HL-60/S4 (cell line): ENCODE measurements at regions not wholly inside any gene's neighbourhood (a gene's known extent, or its start where the extent isn't known, plus 50 kb on each side); places are given as distances from the start of the nearest gene placed in this dataset.

Experiments
- in situ Hi-C: fragments of 300-500 bp; cut with MboI; formaldehyde crosslinking; loops from 2 replicates; pipeline ENCODE4 v1.14.3; 2022; ENCODE audit warnings: low sequenced_read_pairs

- in situ Hi-C loops = loop anchor here (25.0 kb wide), 1 partner anchor 109 kb away; no protein-coding TSS in a partner anchor
These were observed 468.1 kb upstream of the CHST9 start for GRCh38 chr18:27653247-27653646.

DNA sequence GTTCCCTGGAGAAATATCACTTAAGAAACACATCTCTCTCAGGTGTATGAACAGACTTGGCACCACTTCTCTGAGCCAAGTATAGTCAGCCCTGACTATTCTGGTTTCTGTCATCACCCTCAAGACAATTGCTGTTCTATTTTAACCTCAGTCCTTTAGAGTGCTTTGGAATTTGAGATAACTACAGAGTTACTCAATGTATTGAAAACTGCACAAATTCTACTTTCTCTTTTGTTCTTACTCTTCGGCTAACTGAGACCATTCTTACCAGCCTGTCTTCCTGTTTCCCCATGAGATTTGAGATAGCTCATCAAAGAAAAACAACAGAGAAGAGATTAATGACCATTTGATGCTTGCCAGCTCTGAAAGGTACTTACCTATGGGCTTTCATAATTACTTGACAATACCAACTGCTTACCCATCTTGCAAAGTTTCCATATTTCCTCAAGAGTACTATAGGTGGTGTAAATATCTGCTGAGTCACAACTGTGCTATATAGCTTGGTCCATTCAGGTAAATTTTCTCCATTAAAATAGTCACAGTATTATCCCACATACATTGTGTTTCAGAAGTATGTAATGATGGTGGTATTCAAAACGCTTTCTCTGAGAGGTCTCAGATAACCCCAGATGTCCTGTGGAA, 467.5 kb upstream of the CHST9 start:
- in situ Hi-C loops = loop anchor here (25.0 kb wide), 1 partner anchor 110 kb away; no protein-coding TSS in a partner anchor

GRCh38 chr18:27649621-27650020, 464.5 kb upstream of the CHST9 start:
- in situ Hi-C loops = loop anchor here (25.0 kb wide), 1 partner anchor 113 kb away; no protein-coding TSS in a partner anchor

DNA sequence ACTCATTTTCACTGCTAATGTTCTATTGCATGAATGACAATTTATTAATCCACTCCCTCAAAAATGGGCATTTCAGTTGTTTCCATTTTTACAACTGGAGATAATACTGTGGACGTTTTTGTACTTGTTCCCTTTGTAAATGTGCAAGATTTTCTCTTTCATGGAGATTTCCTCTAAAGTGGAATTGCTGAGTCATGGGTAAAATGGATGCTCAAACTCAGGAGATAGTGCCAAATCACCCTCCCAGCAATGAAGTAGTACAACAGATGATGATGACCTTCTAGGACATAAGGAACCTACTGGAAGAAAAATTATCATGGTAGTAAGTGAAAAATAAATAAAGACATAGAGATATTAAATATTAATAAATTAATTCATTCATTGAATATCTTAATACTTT, 460.8 kb upstream of the CHST9 start:
- in situ Hi-C loops = no loop called here

DNA sequence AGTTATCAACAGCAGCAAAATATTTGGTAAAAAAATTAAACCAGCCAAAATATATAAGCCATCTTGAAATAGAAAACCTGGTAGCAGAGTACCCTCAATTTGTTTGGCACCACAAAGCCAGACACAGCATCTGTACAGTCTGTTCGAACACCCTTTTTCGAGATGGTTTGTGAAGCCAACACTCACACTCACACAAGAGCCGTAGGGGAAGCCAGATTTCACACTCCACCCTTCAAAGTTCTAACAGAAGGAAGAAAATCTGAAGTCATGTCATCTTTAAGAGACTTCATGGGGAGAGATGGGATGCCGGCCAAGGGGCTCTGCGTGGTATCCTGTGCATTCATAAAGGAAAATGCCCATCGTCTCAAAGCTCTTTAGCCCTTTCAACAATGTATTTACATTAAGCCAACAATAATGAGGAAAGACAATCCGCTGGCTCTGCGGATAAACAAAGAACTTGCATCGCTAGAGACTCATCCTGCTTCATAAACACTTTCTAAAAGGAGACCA, 451.5 kb upstream of the CHST9 start:
- in situ Hi-C loops = no loop called here

DNA sequence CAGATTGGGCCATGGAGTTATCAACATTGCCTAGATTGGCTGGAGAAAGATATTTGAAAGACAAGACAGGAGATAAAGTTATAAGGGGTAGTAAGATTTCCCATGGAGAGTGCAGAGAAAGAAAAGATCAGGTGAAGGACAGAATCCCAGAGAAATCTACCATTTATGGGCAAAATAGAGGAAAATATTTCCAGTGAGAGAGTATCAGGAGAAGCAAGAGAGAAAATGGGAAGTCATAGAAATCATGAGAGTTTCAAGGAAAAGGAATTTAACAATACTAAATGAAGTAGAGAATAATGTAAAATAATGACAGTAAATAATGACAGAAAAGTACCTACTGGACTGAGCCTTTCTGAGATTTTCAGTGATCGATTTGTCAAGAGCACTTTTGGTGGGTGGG, 447.6 kb upstream of the CHST9 start:
- in situ Hi-C loops = no loop called here

GRCh38 chr18:27627927-27628326, 442.8 kb upstream of the CHST9 start:
- in situ Hi-C loops = no loop called here

DNA sequence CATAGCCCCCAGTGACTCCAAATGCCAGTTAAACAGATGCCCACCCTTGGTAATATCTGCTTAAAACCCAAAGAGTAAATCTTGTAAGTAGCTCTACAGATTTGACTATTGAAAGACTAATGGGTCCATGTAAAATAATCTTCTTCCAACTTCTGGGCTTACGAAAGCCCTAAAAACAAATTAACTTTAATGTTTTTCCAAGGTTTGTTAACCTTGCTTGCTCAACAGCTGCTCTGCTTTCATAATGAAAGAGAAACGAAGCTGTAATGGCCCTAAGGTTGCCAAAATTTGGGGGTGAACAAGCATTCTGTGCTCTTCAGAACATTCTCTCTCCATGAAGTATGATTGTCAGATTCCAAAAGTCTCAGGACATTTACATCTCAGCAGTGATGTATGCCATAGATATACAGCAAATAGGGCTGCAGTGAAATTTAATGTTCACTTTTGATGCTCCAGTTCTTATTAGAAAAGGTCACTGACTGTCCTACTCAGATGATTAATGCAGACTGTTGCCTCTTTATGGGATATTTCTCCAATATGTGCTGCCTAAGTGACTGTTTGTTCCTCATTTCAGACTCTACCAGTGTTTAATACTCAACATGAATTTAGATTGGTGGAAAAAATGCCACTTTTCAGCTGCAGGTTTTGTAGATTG, 436.3 kb upstream of the CHST9 start:
- in situ Hi-C loops = no loop called here

DNA sequence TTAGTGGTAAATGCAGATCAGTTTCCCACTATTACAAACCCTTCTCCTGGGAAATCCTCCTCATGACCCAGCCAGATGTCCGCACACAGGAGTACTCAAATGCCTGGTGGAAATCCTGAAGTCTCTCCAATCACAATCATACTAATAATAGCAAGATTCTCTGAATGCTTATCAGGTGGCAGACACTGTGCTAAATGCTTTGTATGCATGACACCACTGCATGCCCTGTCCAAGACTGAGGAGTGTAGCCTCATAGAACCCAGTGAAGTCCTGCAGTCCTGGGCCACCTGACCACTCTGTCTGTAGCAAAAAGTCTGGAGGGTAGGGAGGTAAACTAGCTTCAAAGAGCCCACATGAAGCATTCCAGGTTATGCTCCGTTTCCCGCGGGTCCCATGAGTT, 434.8 kb upstream of the CHST9 start:
- in situ Hi-C loops = no loop called here

- in situ Hi-C loops = no loop called here
These were observed 434.1 kb upstream of the CHST9 start for GRCh38 chr18:27619090-27619772.

DNA sequence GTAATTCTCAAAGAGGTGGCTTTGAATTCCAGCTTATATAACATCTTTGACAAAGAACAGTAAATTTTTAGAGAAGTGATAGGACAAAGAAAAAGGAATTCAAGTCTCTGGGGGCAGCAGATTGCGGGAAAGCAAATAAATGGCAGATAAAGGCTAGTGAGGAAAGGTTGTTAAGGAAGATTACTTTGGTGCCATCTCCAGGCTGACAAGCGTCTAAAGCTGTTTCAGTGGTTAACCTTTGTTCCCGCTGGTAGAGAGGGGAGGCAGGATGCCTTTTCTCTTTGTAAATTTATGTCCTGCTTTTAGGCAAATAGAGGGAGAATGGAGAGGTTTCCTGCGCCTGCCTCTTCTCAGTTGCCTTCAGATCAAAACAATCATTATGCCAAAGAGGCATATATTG, 431.2 kb upstream of the CHST9 start:
- in situ Hi-C loops = no loop called here

DNA sequence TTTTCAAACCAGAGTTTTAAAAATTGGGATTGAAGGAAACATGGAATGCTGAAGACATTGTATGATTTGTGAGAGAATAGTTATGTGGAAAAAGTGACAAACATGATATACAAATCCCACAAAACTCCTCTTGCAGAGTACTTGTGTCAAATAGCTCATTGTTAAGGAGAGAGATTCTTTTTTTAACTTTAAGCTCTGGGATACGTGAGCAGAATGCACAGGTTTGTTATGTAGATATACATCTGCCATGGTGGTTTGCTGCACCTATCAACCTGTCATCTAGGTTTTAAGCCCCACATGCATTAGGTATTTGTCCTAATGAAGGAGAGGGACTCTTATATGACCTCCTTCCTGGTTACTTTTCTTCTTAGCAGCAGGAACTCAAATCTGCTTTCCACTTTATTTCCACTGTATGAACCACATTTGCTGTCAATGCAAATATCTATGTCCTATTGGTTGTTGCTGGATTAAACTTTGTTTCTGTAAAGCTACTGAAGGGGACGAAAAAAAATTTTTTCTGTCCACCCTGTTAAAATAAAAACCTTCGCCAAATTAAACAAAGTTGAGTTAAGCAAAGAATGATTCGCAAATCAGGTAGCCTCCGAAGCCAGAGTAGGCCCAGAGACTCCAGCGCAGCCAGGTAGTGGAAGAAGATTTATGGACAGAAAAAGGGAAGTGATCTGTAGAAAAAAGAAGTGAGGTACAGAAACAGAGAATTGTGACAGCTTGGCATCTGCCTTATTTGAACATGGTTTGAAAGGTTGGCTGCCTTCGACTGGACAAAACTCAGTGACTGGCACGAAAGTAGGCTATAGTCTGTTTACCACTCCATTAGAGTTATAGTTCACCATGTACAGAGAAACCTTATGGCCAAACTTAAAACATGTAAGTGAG, 430.1 kb upstream of the CHST9 start:
- in situ Hi-C loops = no loop called here

GRCh38 chr18:27609221-27609620, 424.1 kb upstream of the CHST9 start:
- in situ Hi-C loops = no loop called here

DNA sequence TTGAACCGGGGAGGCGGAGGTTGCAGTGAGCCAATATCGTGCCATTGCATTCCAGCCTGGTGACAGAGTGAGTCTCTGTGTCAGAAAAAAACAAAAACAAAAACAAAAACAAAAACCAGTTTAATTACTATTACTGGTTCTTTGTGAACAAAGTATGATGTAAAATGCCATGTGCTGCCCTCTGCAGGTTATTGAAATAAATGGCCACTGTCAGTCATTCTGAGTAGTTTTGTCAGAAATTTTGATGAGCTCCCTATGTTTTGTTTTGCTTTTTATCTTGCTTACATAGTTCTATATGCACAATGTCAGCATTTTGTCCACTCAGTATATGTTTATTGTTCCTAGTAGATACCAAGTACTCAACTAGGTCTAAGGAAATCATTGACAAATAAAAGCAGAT, 423.6 kb upstream of the CHST9 start:
- in situ Hi-C loops = no loop called here

GRCh38 chr18:27608174-27608573, 423.1 kb upstream of the CHST9 start:
- in situ Hi-C loops = no loop called here

- in situ Hi-C loops = no loop called here
These were observed 421.6 kb upstream of the CHST9 start for GRCh38 chr18:27606741-27607140.

DNA sequence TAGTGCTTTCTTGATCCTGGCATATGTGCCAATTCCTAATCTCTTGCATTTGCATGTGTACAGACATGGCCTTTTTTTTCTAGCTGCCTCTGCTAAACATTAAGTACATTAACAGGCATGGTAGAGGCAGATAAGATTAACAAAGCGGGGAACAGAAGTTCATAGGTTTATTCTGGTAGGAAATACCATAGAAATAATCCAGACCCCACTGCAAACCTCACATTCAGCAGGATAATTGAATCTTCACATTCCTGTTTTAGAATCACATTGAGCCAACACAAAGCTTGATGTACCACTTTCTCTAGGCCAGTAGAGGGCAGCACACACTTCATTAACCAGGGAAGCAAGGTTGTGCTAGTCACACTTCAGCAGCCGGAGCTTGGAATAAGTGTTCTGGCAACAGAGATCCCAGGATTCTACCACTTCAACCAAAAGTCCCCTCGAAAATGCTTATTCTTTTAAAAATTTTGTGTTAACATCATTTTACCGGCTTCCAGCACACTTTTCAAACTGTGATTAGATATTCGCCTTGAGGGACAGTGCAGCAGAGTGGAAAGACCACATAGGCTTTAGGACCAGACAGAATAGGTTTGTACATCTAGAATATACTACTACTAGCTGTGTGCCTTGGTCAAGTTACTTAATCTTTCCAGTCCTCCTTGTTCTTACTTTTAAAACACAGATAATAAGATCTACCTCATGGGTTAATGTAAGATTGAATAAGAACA, 420.2 kb upstream of the CHST9 start:
- in situ Hi-C loops = no loop called here

DNA sequence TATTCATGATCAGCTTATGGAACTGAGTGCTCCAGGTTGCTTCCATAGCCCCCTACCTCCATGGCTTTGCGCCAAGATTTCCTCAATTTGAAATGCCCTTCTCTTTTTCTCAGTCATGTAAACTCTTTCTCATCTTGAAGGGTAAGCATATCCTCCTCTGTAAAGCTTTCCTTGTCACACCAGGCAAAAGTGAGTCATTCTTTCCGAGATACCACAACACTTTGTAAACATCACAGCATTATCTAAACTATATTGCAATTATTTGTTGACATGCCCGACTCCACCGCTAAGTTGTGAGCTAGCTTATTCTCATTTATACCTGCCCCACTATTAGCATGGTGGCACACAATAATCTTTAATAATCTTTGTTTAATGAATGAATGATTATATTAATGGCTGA, 419.5 kb upstream of the CHST9 start:
- in situ Hi-C loops = no loop called here

GRCh38 chr18:27602092-27602491, 417.0 kb upstream of the CHST9 start:
- in situ Hi-C loops = no loop called here

DNA sequence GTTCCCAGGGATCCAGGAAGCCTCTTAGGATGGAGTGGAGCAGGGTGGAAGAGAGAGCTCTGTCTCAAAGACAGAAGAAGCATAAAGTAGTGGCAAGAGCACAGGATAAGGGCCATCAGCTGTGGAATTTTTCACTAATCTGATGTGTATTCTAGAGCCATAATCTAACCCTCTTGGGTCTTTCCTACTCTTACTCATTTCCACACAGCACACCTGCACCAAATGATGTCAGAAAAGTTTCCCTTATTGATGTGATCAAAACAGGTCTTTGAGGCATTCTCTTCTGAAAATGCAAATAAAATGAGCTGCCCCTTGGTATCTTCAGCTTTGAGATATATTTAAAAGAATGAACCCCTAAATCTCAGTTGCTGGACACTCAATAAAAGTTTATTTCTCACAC, 415.1 kb upstream of the CHST9 start:
- in situ Hi-C loops = no loop called here
